Thyroid gland (tissue), 4 donors: ENCODE measurements at regions not wholly inside any gene's neighbourhood (a gene's known extent, or its start where the extent isn't known, plus 50 kb on each side); places are given as distances from the start of the nearest gene placed in this dataset.

Source experiments
- DNase-seq, 2 donors: peaks; one replicate each; pipeline ENCODE4 v3.0.0-alpha.2; 2019
- H3K27ac ChIP-seq, 3 donors: fragments of 200-600 bp; sonication (generic); 1 replicate in 2 of 3; 2 replicates in 1 of 3; pipeline ENCODE4 v1.5.1; 2016 to 2019; ENCODE audit warnings: mild to moderate bottlenecking in 1 of 3, moderate library complexity in 1 of 3
- H3K27me3 ChIP-seq: fragments of 200-600 bp; sonication (generic); one replicate; pipeline ENCODE4 v1.5.1; 2019
- H3K36me3 ChIP-seq, 2 donors: fragments of 200-600 bp; sonication (generic); one replicate each; pipeline ENCODE4 v1.5.1; 2016 to 2019
- H3K4me1 ChIP-seq, 2 donors: fragments of 200-600 bp; sonication (generic); one replicate each; pipeline ENCODE4 v1.5.1; 2017 to 2019
- H3K4me3 ChIP-seq, 3 donors: fragments of 200-600 bp; sonication (generic); replicated peaks in 1 of 3; 1 replicate in 2 of 3; 2 replicates in 1 of 3; pipeline ENCODE4 v1.5.1; 2016; ENCODE audit warnings: mild to moderate bottlenecking in 1 of 3
- H3K9me3 ChIP-seq: fragments of 200-600 bp; sonication (generic); one replicate; pipeline ENCODE4 v1.5.1; 2017
- CTCF ChIP-seq, 6 experiments: fragments of 200-600 bp in 3 of 6; fragments of 450-650 bp in 3 of 6; sonication (generic) in 3 of 6; IDR thresholded peaks; one replicate each; pipeline ENCODE4 v1.5.1; 2016 to 2019; ENCODE audit warnings: antibody characterized with exemption in 6 of 6, mild to moderate bottlenecking in 2 of 6, inconsistent platforms in 1 of 6, moderate library complexity in 1 of 6
- POLR2A ChIP-seq, 2 donors: fragments of 450-650 bp; IDR thresholded peaks; one replicate each; pipeline ENCODE4 v1.6.1; 2017; ENCODE audit warnings: antibody characterized with exemption in 2 of 2, mild to moderate bottlenecking in 2 of 2, moderate library complexity in 1 of 2
- WGBS, 2 donors: methylation state at CpG; one replicate each; pipeline ENCODE4 v1.1.5; 2017; 5-methylcytosine and 5-hydroxymethylcytosine counted together
- intact Hi-C: fragments of 100-400 bp; cut with DNase I; formaldehyde crosslinking; loops from one replicate; pipeline ENCODE4 v1.15.1; 2023

GRCh38 chr14:101194373-101195308 lies 291.1 kb upstream of the RTL1 start:
- DNase-seq = no peak
- Histone ChIP-seq H3K4me1 (no peaks in the 10 kb centered on the region), H3K4me3 (no peak overlapping the region), H3K36me3 (no peaks in the 10 kb centered on the region), H3K9me3 (no peaks in the 10 kb centered on the region), H3K27me3 (no peaks in the 10 kb centered on the region), H3K27ac (no peak overlapping the region)
- intact Hi-C loops = no loop called here
- 85 to 95% methylated on average over 7 to 10 of the region's 20 CpGs for WGBS, 2 donors
- TF ChIP-seq CTCF (IDR thresholded peaks at IDR 0.05) (no peak), POLR2A (IDR thresholded peaks at IDR 0.05) (no peak)

GRCh38 chr14:101195309-101195901 lies 291.9 kb upstream of the RTL1 start:
- no peak overlapping the region for H3K27ac ChIP-seq
- H3K4me1 ChIP-seq = no peaks in the 10 kb centered on the region
- no peak overlapping the region for H3K4me3 ChIP-seq
- H3K36me3 ChIP-seq = no peaks in the 10 kb centered on the region
- WGBS, 2 donors = 52 to 63% methylated on average over 9 to 10 of the region's 12 CpGs
- no peaks in the 10 kb centered on the region for H3K9me3 ChIP-seq
- TF ChIP-seq CTCF (IDR thresholded peaks at IDR 0.05) = no peak
- no peak for TF ChIP-seq POLR2A (IDR thresholded peaks at IDR 0.05)
- H3K27me3 ChIP-seq = no peaks in the 10 kb centered on the region
- no peak for DNase-seq
- intact Hi-C loops = no loop called here

GRCh38 chr14:101196051-101196712 lies 292.7 kb upstream of the RTL1 start:
- no peak for DNase-seq
- no peaks in the 10 kb centered on the region for H3K27me3 ChIP-seq
- no peak for TF ChIP-seq CTCF (IDR thresholded peaks at IDR 0.05)
- TF ChIP-seq POLR2A (IDR thresholded peaks at IDR 0.05) = no peak
- intact Hi-C loops = no loop called here
- H3K27ac ChIP-seq = no peak overlapping the region
- no peaks in the 10 kb centered on the region for H3K4me1 ChIP-seq
- H3K9me3 ChIP-seq = no peaks in the 10 kb centered on the region
- H3K36me3 ChIP-seq = no peaks in the 10 kb centered on the region
- H3K4me3 ChIP-seq = no peak overlapping the region
- WGBS, 2 donors = 75 to 82% methylated on average over 10 to 11 of the region's 11 CpGs

GRCh38 chr14:101196795-101197590 lies 293.5 kb upstream of the RTL1 start:
- Histone ChIP-seq H3K27me3 (no peaks in the 10 kb centered on the region), H3K9me3 (no peaks in the 10 kb centered on the region), H3K27ac (no peak overlapping the region), H3K36me3 (no peaks in the 10 kb centered on the region), H3K4me3 (no peak overlapping the region), H3K4me1 (no peaks in the 10 kb centered on the region)
- intact Hi-C loops = no loop called here
- no peak for DNase-seq
- WGBS, 2 donors = 74 to 78% methylated on average over 11 of the region's 11 CpGs
- TF ChIP-seq POLR2A (IDR thresholded peaks at IDR 0.05) = no peak
- TF ChIP-seq CTCF (IDR thresholded peaks at IDR 0.05) = no peak
